ENCODE measurements at regions not wholly inside any gene's neighbourhood (a gene's known extent, or its start where the extent isn't known, plus 50 kb on each side); places are given as distances from the start of the nearest gene placed in this dataset.

DNA sequence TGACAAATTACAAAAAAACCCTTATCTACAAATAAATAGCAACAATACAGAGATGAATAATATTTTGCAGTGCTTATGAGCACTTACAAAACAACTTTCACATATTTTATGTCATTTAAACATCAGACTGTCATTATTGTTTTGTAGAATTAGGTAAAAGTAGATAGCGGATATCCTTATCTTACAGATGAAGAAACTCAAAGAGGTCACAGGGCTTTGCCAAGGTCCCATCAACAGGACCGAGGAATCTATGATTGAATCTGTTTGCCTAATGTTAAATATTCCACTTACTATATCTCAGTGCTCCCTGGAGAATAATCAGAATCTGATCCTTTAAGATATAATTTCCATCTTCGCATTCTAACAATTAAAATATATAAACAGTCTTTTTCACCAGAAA is 119.0 kb downstream of the GASK1B start:
- no peaks in the 10 kb centered on the region for H3K36me3 ChIP-seq (ENCODE audit: control insufficient read depth in 2 of 2, insufficient read depth in 2 of 2, low read length in 2 of 2)
- no peaks in the 10 kb centered on the region for H3K4me1 ChIP-seq (ENCODE audit: control insufficient read depth, insufficient read depth, low read length)

DNA sequence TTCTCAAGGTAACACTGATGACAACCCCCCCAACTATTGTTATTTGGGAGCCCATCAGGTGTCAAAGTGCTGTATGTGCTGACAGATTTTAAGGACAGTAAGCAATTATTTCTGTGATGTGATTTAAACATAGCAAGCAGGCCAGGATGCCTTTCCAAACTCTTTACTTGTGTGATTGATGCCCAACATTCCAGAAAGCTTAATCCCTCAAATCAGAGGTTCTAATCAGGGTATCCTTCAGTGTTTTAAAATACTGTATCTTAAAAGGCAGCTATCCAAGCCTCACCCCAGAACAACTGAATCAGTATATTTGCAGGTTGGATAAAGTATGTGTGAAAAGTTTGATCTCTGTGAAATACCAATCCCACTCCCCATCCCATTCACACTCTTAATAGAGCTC is 119.7 kb downstream of the GASK1B start:
- no peaks in the 10 kb centered on the region for H3K9me3 ChIP-seq (ENCODE audit: control insufficient read depth in 2 of 2, low read length in 2 of 2)
- H3K27ac ChIP-seq (ENCODE audit: low read length), result no peak overlapping the region
- no peak overlapping the region for H3K9ac ChIP-seq (ENCODE audit: low read length in 2 of 2)
- H3K36me3 ChIP-seq (ENCODE audit: control insufficient read depth in 2 of 2, insufficient read depth in 2 of 2, low read length in 2 of 2), result no peaks in the 10 kb centered on the region
- no peaks in the 10 kb centered on the region for H3K4me1 ChIP-seq (ENCODE audit: control insufficient read depth, insufficient read depth, low read length)
- no peak overlapping the region for H3K4me3 ChIP-seq (ENCODE audit: low read length in 2 of 2)
- H3K27me3 ChIP-seq (ENCODE audit: control insufficient read depth in 1 of 2, insufficient read depth in 2 of 2, low read length in 2 of 2), result no peaks in the 10 kb centered on the region

More for the DNA sequence above, 119.0 kb downstream of the GASK1B start:
- no peak overlapping the region for H3K27ac ChIP-seq (ENCODE audit: low read length)
- H3K9ac ChIP-seq (ENCODE audit: low read length in 2 of 2), result no peak overlapping the region
- H3K4me3 ChIP-seq (ENCODE audit: low read length in 2 of 2), result no peak overlapping the region
- H3K27me3 ChIP-seq (ENCODE audit: control insufficient read depth in 1 of 2, insufficient read depth in 2 of 2, low read length in 2 of 2), result no peaks in the 10 kb centered on the region
- H3K9me3 ChIP-seq (ENCODE audit: control insufficient read depth in 2 of 2, low read length in 2 of 2), result no peaks in the 10 kb centered on the region

DNA sequence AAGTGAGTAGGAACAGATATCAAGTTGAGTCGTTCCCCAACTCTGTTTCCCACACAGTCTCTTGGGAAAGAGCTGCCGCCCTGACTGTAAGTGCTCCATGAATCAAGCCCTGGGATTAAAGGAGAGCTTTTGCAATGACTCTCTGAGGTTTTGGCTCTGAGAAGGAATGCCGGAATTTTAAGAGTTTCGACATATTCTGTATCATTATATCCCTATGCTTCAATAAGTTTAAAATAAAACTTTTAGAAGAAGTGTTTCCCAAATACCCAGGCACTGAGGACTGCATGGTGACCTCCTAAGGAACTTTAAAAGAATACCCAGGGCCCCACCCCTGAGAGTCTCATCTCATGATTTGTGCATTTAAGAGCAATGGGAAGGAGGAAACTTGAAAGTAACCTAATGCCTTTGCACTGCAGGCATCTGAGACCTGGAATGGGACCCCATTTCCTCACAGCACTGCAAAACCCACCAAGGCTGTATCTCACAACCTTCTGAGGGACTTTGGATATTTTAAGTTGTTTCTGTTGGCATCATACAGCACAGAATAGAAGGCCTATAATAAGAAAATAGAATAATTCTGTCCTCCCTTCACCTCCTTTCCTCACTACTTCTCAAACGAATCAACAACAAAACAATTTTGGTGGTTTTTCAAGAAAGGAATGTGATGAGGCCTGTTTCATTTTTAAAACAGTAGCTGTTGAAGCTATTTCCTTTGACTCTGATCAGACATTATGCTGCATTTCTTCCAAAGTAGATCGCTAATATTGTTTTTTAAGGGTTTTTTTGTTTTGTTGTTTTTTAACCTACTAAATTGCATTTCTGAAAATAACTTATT is 121.2 kb downstream of the GASK1B start:
- Histone ChIP-seq H3K27me3 (ENCODE audit: control insufficient read depth in 1 of 2, insufficient read depth in 2 of 2, low read length in 2 of 2) (no peaks in the 10 kb centered on the region), H3K9ac (ENCODE audit: low read length in 2 of 2) (no peak overlapping the region), H3K4me1 (ENCODE audit: control insufficient read depth, insufficient read depth, low read length) (no peaks in the 10 kb centered on the region), H3K4me3 (ENCODE audit: low read length in 2 of 2) (no peak overlapping the region), H3K9me3 (ENCODE audit: control insufficient read depth in 2 of 2, low read length in 2 of 2) (no peaks in the 10 kb centered on the region), H3K27ac (ENCODE audit: low read length) (no peak overlapping the region), H3K36me3 (ENCODE audit: control insufficient read depth in 2 of 2, insufficient read depth in 2 of 2, low read length in 2 of 2) (no peaks in the 10 kb centered on the region)

DNA sequence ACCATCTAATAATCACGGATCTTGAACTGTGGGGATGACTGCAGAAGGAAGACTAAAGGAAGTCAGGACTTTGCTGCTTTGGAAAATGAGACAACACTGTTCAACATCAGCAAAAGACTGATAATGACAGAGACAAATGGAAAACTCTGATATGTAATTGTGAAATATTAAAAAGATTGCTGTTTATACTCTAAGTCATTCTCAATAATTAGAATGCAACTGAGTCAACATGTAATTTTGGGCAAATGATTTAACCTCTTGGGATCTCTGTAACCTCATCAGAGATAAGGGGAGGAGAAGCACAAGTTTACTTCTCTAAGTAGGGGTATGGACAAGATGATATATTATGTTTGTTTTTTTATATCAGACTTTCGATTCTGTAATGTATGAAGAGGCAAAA is 121.9 kb downstream of the GASK1B start:
- H3K9ac ChIP-seq (ENCODE audit: low read length in 2 of 2), result no peak overlapping the region
- H3K4me1 ChIP-seq (ENCODE audit: control insufficient read depth, insufficient read depth, low read length), result no peaks in the 10 kb centered on the region
- H3K27me3 ChIP-seq (ENCODE audit: control insufficient read depth in 1 of 2, insufficient read depth in 2 of 2, low read length in 2 of 2), result no peaks in the 10 kb centered on the region
- no peak overlapping the region for H3K27ac ChIP-seq (ENCODE audit: low read length)
- no peaks in the 10 kb centered on the region for H3K9me3 ChIP-seq (ENCODE audit: control insufficient read depth in 2 of 2, low read length in 2 of 2)
- H3K4me3 ChIP-seq (ENCODE audit: low read length in 2 of 2), result no peak overlapping the region
- H3K36me3 ChIP-seq (ENCODE audit: control insufficient read depth in 2 of 2, insufficient read depth in 2 of 2, low read length in 2 of 2), result no peaks in the 10 kb centered on the region

DNA sequence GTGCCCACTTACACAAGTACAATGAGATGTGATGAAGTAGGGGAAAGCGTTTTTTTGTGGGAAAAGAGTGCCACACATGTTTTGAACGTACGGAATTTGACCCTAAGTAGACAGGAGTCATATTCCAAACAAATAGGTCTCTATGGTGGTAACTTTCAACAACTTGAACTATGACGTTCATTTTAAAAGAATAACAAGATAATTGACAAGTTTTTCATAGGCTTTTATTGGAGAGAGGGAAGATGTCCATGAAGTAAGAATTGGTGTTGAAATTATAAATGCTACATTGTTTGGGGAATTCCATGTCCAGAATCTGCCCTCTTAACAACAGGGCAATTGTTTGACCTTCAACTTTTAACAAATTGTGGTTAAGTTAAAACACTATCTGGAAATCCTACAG is 126.5 kb downstream of the GASK1B start:
- Histone ChIP-seq H3K27ac (ENCODE audit: low read length) (no peak overlapping the region), H3K9ac (ENCODE audit: low read length in 2 of 2) (no peak overlapping the region), H3K36me3 (ENCODE audit: control insufficient read depth in 2 of 2, insufficient read depth in 2 of 2, low read length in 2 of 2) (no peaks in the 10 kb centered on the region), H3K4me1 (ENCODE audit: control insufficient read depth, insufficient read depth, low read length) (no peaks in the 10 kb centered on the region), H3K27me3 (ENCODE audit: control insufficient read depth in 1 of 2, insufficient read depth in 2 of 2, low read length in 2 of 2) (no peaks in the 10 kb centered on the region), H3K4me3 (ENCODE audit: low read length in 2 of 2) (no peak overlapping the region), H3K9me3 (ENCODE audit: control insufficient read depth in 2 of 2, low read length in 2 of 2) (no peaks in the 10 kb centered on the region)

DNA sequence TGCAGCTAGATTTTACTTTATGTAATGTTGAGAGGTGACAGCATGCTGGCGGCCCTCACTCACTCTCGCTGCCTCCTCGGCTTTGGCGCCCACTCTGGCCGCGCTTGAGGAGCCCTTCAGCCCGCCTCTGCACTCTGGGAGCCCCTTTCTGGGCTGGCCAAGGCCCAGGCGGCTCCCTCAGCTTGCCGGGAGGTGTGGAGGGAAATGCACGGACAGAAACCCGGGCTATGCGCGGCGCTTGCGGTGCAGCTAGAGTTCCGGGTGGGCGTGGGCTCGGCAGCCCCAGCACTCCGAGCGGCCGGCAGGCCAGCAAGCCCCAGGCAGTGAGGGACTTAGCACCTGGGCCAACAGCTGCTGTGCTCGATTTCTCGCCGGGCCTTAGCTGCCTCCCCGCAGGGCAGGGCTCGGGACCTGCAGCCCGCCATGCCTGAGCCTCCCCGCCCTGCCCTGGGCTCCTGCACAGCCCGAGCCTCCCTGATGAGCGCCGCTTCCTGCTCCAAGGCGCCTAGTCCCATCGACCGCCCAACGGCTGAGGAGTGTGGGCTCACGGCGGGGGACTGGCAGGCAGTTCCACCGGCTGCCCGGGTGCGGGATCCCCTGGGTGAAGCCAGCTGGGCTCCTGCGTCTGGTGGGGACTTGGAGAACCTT is 128.7 kb downstream of the GASK1B start:
- H3K9ac ChIP-seq (ENCODE audit: low read length in 2 of 2), result no peak overlapping the region
- H3K27me3 ChIP-seq (ENCODE audit: control insufficient read depth in 1 of 2, insufficient read depth in 2 of 2, low read length in 2 of 2), result no peaks in the 10 kb centered on the region
- no peaks in the 10 kb centered on the region for H3K36me3 ChIP-seq (ENCODE audit: control insufficient read depth in 2 of 2, insufficient read depth in 2 of 2, low read length in 2 of 2)
- H3K27ac ChIP-seq (ENCODE audit: low read length), result no peak overlapping the region
- H3K4me1 ChIP-seq (ENCODE audit: control insufficient read depth, insufficient read depth, low read length), result no peaks in the 10 kb centered on the region
- H3K4me3 ChIP-seq (ENCODE audit: low read length in 2 of 2), result no peak overlapping the region
- H3K9me3 ChIP-seq (ENCODE audit: control insufficient read depth in 2 of 2, low read length in 2 of 2), result no peaks in the 10 kb centered on the region

DNA sequence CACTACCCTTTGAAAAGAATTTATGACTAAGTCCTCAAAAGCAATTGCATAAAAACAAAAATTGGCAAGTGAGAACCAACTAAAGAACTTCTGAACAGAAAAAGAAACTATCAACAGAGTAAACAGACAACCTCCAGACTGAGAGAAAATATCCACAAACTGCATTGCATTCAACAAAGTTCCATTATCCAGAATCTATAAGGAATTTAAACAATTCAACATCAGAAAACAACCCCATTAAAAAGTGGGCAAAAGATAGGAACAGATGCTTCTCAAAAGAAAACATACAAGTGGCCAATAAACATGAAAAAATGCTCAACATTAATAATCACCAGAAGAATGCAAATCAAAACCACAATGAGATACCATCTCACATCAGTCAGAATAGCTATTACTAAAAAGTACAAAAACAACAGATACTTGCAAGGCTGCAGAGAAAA is 130.2 kb downstream of the GASK1B start:
- Histone ChIP-seq H3K9ac (ENCODE audit: low read length in 2 of 2) (no peak overlapping the region), H3K36me3 (ENCODE audit: control insufficient read depth in 2 of 2, insufficient read depth in 2 of 2, low read length in 2 of 2) (no peaks in the 10 kb centered on the region), H3K4me1 (ENCODE audit: control insufficient read depth, insufficient read depth, low read length) (no peaks in the 10 kb centered on the region), H3K4me3 (ENCODE audit: low read length in 2 of 2) (no peak overlapping the region), H3K9me3 (ENCODE audit: control insufficient read depth in 2 of 2, low read length in 2 of 2) (no peaks in the 10 kb centered on the region), H3K27me3 (ENCODE audit: control insufficient read depth in 1 of 2, insufficient read depth in 2 of 2, low read length in 2 of 2) (no peaks in the 10 kb centered on the region), H3K27ac (ENCODE audit: low read length) (no peak overlapping the region)

DNA sequence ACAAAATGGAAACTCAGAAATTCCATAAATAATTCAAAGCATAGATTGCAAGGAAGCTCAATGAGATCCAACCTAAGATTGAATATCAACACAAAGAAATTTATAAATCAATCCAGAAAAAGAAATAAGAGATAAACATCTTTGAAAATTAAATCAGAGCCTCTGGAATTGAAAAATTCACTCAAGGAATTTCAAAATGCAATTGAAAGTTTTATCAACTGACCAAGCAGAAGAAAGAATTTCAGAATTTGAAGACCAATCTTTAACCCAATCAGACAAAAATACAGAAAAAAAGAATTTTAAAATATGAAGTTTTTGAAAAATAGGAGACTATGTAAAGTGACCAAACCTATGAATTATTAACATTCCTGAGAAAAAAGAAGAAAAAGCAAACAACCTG is 134.1 kb downstream of the GASK1B start:
- Histone ChIP-seq H3K9me3 (ENCODE audit: control insufficient read depth in 2 of 2, low read length in 2 of 2) (no peaks in the 10 kb centered on the region), H3K36me3 (ENCODE audit: control insufficient read depth in 2 of 2, insufficient read depth in 2 of 2, low read length in 2 of 2) (no peaks in the 10 kb centered on the region), H3K27ac (ENCODE audit: low read length) (no peak overlapping the region), H3K27me3 (ENCODE audit: control insufficient read depth in 1 of 2, insufficient read depth in 2 of 2, low read length in 2 of 2) (no peaks in the 10 kb centered on the region), H3K4me1 (ENCODE audit: control insufficient read depth, insufficient read depth, low read length) (no peaks in the 10 kb centered on the region), H3K9ac (ENCODE audit: low read length in 2 of 2) (no peak overlapping the region), H3K4me3 (ENCODE audit: low read length in 2 of 2) (no peak overlapping the region)

DNA sequence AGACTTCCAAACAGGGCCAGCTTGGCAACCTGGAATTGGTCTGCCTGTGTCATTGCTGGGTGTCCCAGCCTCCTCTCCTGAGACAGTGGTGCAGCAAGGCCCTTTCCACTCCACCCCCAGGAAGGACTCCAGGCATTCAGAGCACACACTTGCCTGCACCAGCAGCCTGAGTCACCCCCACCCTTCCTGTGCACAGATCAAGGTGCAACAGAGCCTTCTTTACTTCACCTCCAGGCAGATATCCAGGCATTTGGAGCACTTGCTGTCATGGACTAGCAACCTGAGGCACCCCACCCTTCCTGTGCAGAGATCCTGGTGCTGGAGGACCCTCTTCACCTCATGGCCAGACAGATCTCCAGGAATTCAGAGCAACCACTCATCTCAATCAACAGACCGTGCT is 135.8 kb downstream of the GASK1B start:
- Histone ChIP-seq H3K36me3 (ENCODE audit: control insufficient read depth in 2 of 2, insufficient read depth in 2 of 2, low read length in 2 of 2) (no peaks in the 10 kb centered on the region), H3K9me3 (ENCODE audit: control insufficient read depth in 2 of 2, low read length in 2 of 2) (no peaks in the 10 kb centered on the region), H3K9ac (ENCODE audit: low read length in 2 of 2) (no peak overlapping the region), H3K4me3 (ENCODE audit: low read length in 2 of 2) (no peak overlapping the region), H3K4me1 (ENCODE audit: control insufficient read depth, insufficient read depth, low read length) (no peaks in the 10 kb centered on the region), H3K27ac (ENCODE audit: low read length) (no peak overlapping the region), H3K27me3 (ENCODE audit: control insufficient read depth in 1 of 2, insufficient read depth in 2 of 2, low read length in 2 of 2) (no peaks in the 10 kb centered on the region)

DNA sequence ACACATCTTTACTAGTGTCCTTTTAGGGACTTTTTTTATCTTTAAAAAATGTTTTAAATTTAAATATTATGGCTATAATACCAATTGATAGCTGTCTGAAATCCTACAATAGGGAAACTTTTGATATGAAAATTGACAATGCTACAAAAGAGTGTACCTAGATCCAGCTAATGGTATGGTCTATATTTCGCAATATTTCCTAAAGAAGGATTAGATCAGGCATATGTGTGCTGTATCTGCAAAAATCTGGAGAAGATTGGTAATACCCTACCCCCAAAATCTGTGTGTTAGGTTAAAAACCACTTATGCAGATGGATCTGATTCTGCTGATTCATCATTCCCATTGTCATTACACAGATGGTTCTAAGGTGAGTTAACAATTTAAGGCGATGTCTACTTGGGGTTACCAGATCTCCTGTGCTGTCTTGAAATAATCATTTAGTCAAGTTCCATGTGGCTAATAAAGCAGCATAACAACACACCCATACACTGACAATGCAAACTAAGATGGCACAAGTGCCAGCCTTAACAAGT is 137.1 kb downstream of the GASK1B start:
- H3K27me3 ChIP-seq (ENCODE audit: control insufficient read depth in 1 of 2, insufficient read depth in 2 of 2, low read length in 2 of 2), result no peaks in the 10 kb centered on the region
- H3K27ac ChIP-seq (ENCODE audit: low read length), result no peak overlapping the region
- H3K9me3 ChIP-seq (ENCODE audit: control insufficient read depth in 2 of 2, low read length in 2 of 2), result no peaks in the 10 kb centered on the region
- no peak overlapping the region for H3K9ac ChIP-seq (ENCODE audit: low read length in 2 of 2)
- H3K4me1 ChIP-seq (ENCODE audit: control insufficient read depth, insufficient read depth, low read length), result no peaks in the 10 kb centered on the region
- no peaks in the 10 kb centered on the region for H3K36me3 ChIP-seq (ENCODE audit: control insufficient read depth in 2 of 2, insufficient read depth in 2 of 2, low read length in 2 of 2)
- H3K4me3 ChIP-seq (ENCODE audit: low read length in 2 of 2), result no peak overlapping the region
